IPS-NIHi11 (cell line): ENCODE measurements at regions not wholly inside any gene's neighbourhood (a gene's known extent, or its start where the extent isn't known, plus 50 kb on each side); places are given as distances from the start of the nearest gene placed in this dataset.

ENCODE experiments used
- DNase-seq: peaks from one replicate; pipeline ENCODE4 v3.0.0; 2012; ENCODE audit warnings: mixed read lengths, low spot score

GRCh38 chr4:7127576-7127975, 59.7 kb upstream of the GRPEL1 start:
- DNase-seq = no peak

- DNase-seq = no peak
These were observed 59.1 kb upstream of the GRPEL1 start for GRCh38 chr4:7126981-7127380.

- no peak for DNase-seq
These were observed 57.0 kb upstream of the GRPEL1 start for GRCh38 chr4:7124689-7125442.

GRCh38 chr4:7121866-7122653, 54.2 kb upstream of the GRPEL1 start:
- DNase-seq = no peak

GRCh38 chr4:7121174-7121573, 53.3 kb upstream of the GRPEL1 start:
- DNase-seq = no peak

- peak; percentile 77 for DNase-seq
These were observed 52.5 kb upstream of the GRPEL1 start for GRCh38 chr4:7120341-7120740.

GRCh38 chr4:7118013-7118832, 50.4 kb upstream of the GRPEL1 start:
- no peak for DNase-seq
